Fibroblast of skin of right quadriceps (primary cell): ENCODE measurements at regions not wholly inside any gene's neighbourhood (a gene's known extent, or its start where the extent isn't known, plus 50 kb on each side); places are given as distances from the start of the nearest gene placed in this dataset.

ENCODE experiments used
- DNase-seq: peaks from one replicate; pipeline ENCODE4 v3.0.0-alpha.2; 2013

- DNase-seq = no peak
These were observed 291.2 kb upstream of the TMTC1 start for GRCh38 chr12:30074916-30075315.

GRCh38 chr12:30072824-30073223 is 289.1 kb upstream of the TMTC1 start:
- DNase-seq = no peak

- peak; percentile 55 for DNase-seq
These were observed 283.4 kb upstream of the TMTC1 start for GRCh38 chr12:30067146-30067545.

GRCh38 chr12:30064906-30065305 is 281.2 kb upstream of the TMTC1 start:
- no peak for DNase-seq

GRCh38 chr12:30063435-30063945 is 279.7 kb upstream of the TMTC1 start:
- no peak for DNase-seq

- DNase-seq = no peak
These were observed 264.6 kb upstream of the TMTC1 start for GRCh38 chr12:30048371-30048770.

- peak; percentile 81 for DNase-seq
These were observed 263.9 kb upstream of the TMTC1 start for GRCh38 chr12:30047516-30048254.

GRCh38 chr12:30046376-30046775 is 262.6 kb upstream of the TMTC1 start:
- no peak for DNase-seq

GRCh38 chr12:30045171-30045570 is 261.4 kb upstream of the TMTC1 start:
- no peak for DNase-seq

GRCh38 chr12:30044206-30044605 is 260.5 kb upstream of the TMTC1 start:
- no peak for DNase-seq

GRCh38 chr12:30043151-30043847 is 259.6 kb upstream of the TMTC1 start:
- DNase-seq = peak; percentile 37

- DNase-seq = no peak
These were observed 257.4 kb upstream of the TMTC1 start for GRCh38 chr12:30041096-30041495.

- no peak for DNase-seq
These were observed 247.1 kb upstream of the TMTC1 start for GRCh38 chr12:30030693-30031374.

GRCh38 chr12:30026621-30027234 is 243.0 kb upstream of the TMTC1 start:
- peak; percentile 72 for DNase-seq

GRCh38 chr12:30025317-30025716 is 241.6 kb upstream of the TMTC1 start:
- DNase-seq = peak; percentile 11

- peak; percentile 35 for DNase-seq
These were observed 239.4 kb upstream of the TMTC1 start for GRCh38 chr12:30023186-30023585.

- DNase-seq = peak; percentile 59
These were observed 237.5 kb upstream of the TMTC1 start for GRCh38 chr12:30021051-30021833.

GRCh38 chr12:30019366-30020140 is 235.8 kb upstream of the TMTC1 start:
- DNase-seq = peak; percentile 28

GRCh38 chr12:30016540-30017055 is 232.9 kb upstream of the TMTC1 start:
- no peak for DNase-seq

GRCh38 chr12:30015631-30016337 is 232.0 kb upstream of the TMTC1 start:
- DNase-seq = no peak

GRCh38 chr12:30014991-30015390 is 231.2 kb upstream of the TMTC1 start:
- DNase-seq = no peak
